ENCODE measurements at regions not wholly inside any gene's neighbourhood (a gene's known extent, or its start where the extent isn't known, plus 50 kb on each side); places are given as distances from the start of the nearest gene placed in this dataset.

DNA sequence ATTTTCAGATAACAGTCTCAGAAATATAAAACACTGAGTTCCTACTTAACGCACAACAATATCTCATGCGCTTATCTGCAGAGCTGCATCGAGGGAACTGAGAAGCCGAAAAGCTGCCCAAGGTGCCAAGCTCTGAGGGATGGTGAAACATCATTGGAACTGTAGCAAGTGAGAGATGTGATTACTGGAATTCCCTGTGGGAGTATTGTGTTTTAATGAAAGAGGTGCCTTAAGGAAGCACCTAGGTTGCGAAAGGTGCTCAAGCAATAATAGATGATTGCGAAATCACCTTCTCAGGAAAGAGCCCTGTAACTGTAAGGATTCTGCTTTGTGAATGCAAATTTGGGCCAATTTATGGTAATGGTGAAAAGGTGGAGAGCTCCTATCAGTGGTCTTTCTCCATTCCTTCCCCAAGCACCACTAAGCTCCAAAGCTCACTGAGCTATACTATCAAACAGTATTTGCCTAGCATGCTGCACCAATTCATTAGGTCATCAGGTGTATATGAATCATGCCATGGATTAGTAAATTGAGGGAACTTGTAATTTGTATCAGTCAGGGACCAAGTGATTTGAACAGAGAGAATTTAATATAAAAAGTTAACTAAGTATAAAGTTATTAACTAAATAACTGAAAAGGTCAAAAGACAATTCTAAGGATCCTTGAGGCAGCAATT lies 59.0 kb upstream of the ATP8A1 start:
- Histone ChIP-seq H3K4me1 (no peaks in the 10 kb centered on the region), H3K27ac (no peak overlapping the region), H3K9me3 (no peaks in the 10 kb centered on the region), H3K36me3 (no peaks in the 10 kb centered on the region), H3K4me3 (no peak overlapping the region), H3K27me3 (peaks cover 0 to 3% of the 10 kb centered on the region in 2 donors)
- ATAC-seq (no peak), DNase-seq (no peak)
- intact Hi-C loops (cut with DNase I) = no loop called here
- 75% methylated on average over 5 of the region's 6 CpGs for WGBS (ENCODE audit: insufficient coverage, low coverage, low lambda C conversion rate, missing lambda C conversion rate)
- TF ChIP-seq, protein P1, sequence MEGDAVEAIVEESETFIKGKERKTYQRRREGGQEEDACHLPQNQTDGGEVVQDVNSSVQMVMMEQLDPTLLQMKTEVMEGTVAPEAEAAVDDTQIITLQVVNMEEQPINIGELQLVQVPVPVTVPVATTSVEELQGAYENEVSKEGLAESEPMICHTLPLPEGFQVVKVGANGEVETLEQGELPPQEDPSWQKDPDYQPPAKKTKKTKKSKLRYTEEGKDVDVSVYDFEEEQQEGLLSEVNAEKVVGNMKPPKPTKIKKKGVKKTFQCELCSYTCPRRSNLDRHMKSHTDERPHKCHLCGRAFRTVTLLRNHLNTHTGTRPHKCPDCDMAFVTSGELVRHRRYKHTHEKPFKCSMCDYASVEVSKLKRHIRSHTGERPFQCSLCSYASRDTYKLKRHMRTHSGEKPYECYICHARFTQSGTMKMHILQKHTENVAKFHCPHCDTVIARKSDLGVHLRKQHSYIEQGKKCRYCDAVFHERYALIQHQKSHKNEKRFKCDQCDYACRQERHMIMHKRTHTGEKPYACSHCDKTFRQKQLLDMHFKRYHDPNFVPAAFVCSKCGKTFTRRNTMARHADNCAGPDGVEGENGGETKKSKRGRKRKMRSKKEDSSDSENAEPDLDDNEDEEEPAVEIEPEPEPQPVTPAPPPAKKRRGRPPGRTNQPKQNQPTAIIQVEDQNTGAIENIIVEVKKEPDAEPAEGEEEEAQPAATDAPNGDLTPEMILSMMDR (IDR thresholded peaks at IDR 0.05) = no peak
- TF ChIP-seq POLR2A (IDR thresholded peaks at IDR 0.05) = no peak

- H3K27me3 ChIP-seq = peaks cover 0 to 3% of the 10 kb centered on the region in 2 donors
- DNase-seq = no peak
- H3K4me1 ChIP-seq = no peaks in the 10 kb centered on the region
- TF ChIP-seq, protein P1 (IDR thresholded peaks at IDR 0.05) = no peak
- no peak for TF ChIP-seq POLR2A (IDR thresholded peaks at IDR 0.05)
- H3K9me3 ChIP-seq = no peaks in the 10 kb centered on the region
- ATAC-seq = no peak
- H3K36me3 ChIP-seq = no peaks in the 10 kb centered on the region
- intact Hi-C loops (cut with DNase I) = no loop called here
- 59% methylated on average over 3 of the region's 3 CpGs for WGBS (ENCODE audit: insufficient coverage, low coverage, low lambda C conversion rate, missing lambda C conversion rate)
- H3K27ac ChIP-seq = no peak overlapping the region
- H3K4me3 ChIP-seq = no peak overlapping the region
These were observed 56.5 kb upstream of the ATP8A1 start for GRCh38 chr4:42713391-42713790.

- no peak for DNase-seq
- Histone ChIP-seq H3K27ac (no peak overlapping the region), H3K27me3 (peaks cover 0 to 3% of the 10 kb centered on the region in 2 donors), H3K4me1 (no peaks in the 10 kb centered on the region), H3K36me3 (no peaks in the 10 kb centered on the region), H3K4me3 (no peak overlapping the region), H3K9me3 (no peaks in the 10 kb centered on the region)
- TF ChIP-seq, protein P1 (IDR thresholded peaks at IDR 0.05) = no peak
- no peak for TF ChIP-seq POLR2A (IDR thresholded peaks at IDR 0.05)
- ATAC-seq = no peak
- intact Hi-C loops (cut with DNase I) = no loop called here
- WGBS (ENCODE audit: insufficient coverage, low coverage, low lambda C conversion rate, missing lambda C conversion rate) = 33% methylated on average over 2 of the region's 2 CpGs
These were observed 55.9 kb upstream of the ATP8A1 start for GRCh38 chr4:42712854-42713253.

GRCh38 chr4:42711496-42711895 lies 54.6 kb upstream of the ATP8A1 start:
- ATAC-seq = no peak
- Histone ChIP-seq H3K27me3 (peaks cover 0 to 3% of the 10 kb centered on the region in 2 donors), H3K36me3 (no peaks in the 10 kb centered on the region), H3K27ac (no peak overlapping the region), H3K9me3 (no peaks in the 10 kb centered on the region), H3K4me3 (no peak overlapping the region), H3K4me1 (no peaks in the 10 kb centered on the region)
- intact Hi-C loops (cut with DNase I) = no loop called here
- no peak for DNase-seq
- no peak for TF ChIP-seq POLR2A (IDR thresholded peaks at IDR 0.05)
- TF ChIP-seq, protein P1 (IDR thresholded peaks at IDR 0.05) = no peak

DNA sequence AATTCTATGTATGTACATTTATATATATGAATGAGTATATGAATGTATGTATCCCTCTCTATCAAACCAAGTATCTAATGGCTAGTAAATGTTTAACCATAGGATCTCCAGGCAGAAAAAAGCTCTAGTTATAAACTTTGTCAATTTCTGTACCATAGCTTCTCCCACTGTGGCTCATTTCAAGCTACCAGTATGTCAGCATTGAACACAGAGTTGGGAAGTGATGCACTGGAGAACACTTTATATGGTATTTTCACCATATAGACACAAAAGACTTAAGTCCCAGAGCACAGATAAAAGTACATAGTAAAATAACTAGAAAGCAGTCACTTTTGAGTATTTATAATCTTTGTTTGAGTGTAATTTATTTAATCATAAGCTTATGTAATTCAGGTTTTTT lies 53.9 kb upstream of the ATP8A1 start:
- H3K27me3 ChIP-seq = peaks cover 0 to 3% of the 10 kb centered on the region in 2 donors
- no peaks in the 10 kb centered on the region for H3K9me3 ChIP-seq
- no peak for TF ChIP-seq POLR2A (IDR thresholded peaks at IDR 0.05)
- TF ChIP-seq, protein P1 (IDR thresholded peaks at IDR 0.05) = no peak
- ATAC-seq = no peak
- intact Hi-C loops (cut with DNase I) = no loop called here
- no peaks in the 10 kb centered on the region for H3K4me1 ChIP-seq
- H3K36me3 ChIP-seq = no peaks in the 10 kb centered on the region
- no peak overlapping the region for H3K27ac ChIP-seq
- DNase-seq = no peak
- H3K4me3 ChIP-seq = no peak overlapping the region
